GM23248 (cell line): ENCODE measurements at regions not wholly inside any gene's neighbourhood (a gene's known extent, or its start where the extent isn't known, plus 50 kb on each side); places are given as distances from the start of the nearest gene placed in this dataset.

Experiments
- EZH2 ChIP-seq: fragments of 200-600 bp; sonication (generic); IDR thresholded peaks from 2 replicates; pipeline ENCODE4 v1.6.1; 2018; ENCODE audit warnings: antibody characterized with exemption, mild to moderate bottlenecking; ENCODE audit not compliant: insufficient read depth, poor library complexity, severe bottlenecking
- EZH2phosphoT487 ChIP-seq: fragments of 200-600 bp; sonication (generic); IDR thresholded peaks from 2 replicates; pipeline ENCODE4 v1.6.1; 2018; ENCODE audit warnings: antibody characterized with exemption, moderate library complexity, mild to moderate bottlenecking, low read depth; ENCODE audit not compliant: insufficient read depth

- TF ChIP-seq EZH2 (no peak), EZH2phosphoT487 (no peak)
Measured at GRCh38 chr5:29247346-29248028, 1946.0 kb upstream of the CDH6 start.
